Choroid plexus epithelial cell (primary cell): ENCODE measurements at regions not wholly inside any gene's neighbourhood (a gene's known extent, or its start where the extent isn't known, plus 50 kb on each side); places are given as distances from the start of the nearest gene placed in this dataset.

Experiments used
- DNase-seq: peaks from one replicate; pipeline ENCODE4 v3.0.0-alpha.2; 2010; ENCODE audit warnings: low read depth
- H3K4me3 ChIP-seq: 2 replicates; pipeline ENCODE4 v1.5.1; 2011; ENCODE audit warnings: low read depth, mild to moderate bottlenecking, control low read depth, low read length, moderate library complexity
- TF ChIP-seq, protein P1 (sequence below): conservative IDR thresholded peaks from 2 replicates; pipeline ENCODE4 v1.5.1; 2011; ENCODE audit warnings: low read depth, mild to moderate bottlenecking, control low read depth, inconsistent platforms, low read length, moderate library complexity

DNA sequence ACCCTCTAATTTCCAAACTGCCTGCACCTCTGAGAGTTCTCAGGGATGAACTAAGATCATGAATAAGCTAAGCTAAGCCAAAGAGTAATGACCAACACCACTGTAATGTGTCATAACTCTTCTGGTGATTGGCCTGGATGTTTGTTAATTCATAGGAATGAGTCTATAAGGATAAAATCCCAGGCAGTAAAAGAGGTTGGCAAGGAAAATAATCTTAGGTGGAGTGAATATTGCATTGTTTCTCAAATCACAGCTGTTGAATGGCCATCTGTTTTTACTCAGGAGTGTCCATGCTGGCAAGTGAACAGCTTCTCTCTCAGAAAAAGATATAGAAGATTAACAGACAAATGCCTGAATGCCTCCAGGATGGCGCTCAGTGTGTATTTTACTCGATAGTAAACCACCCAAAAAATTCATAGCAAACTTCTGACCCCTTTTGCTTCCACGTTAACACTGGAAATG, 60.8 kb upstream of the GLS start:
- TF ChIP-seq, protein P1, sequence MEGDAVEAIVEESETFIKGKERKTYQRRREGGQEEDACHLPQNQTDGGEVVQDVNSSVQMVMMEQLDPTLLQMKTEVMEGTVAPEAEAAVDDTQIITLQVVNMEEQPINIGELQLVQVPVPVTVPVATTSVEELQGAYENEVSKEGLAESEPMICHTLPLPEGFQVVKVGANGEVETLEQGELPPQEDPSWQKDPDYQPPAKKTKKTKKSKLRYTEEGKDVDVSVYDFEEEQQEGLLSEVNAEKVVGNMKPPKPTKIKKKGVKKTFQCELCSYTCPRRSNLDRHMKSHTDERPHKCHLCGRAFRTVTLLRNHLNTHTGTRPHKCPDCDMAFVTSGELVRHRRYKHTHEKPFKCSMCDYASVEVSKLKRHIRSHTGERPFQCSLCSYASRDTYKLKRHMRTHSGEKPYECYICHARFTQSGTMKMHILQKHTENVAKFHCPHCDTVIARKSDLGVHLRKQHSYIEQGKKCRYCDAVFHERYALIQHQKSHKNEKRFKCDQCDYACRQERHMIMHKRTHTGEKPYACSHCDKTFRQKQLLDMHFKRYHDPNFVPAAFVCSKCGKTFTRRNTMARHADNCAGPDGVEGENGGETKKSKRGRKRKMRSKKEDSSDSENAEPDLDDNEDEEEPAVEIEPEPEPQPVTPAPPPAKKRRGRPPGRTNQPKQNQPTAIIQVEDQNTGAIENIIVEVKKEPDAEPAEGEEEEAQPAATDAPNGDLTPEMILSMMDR: no peak
- DNase-seq: no peak

DNA sequence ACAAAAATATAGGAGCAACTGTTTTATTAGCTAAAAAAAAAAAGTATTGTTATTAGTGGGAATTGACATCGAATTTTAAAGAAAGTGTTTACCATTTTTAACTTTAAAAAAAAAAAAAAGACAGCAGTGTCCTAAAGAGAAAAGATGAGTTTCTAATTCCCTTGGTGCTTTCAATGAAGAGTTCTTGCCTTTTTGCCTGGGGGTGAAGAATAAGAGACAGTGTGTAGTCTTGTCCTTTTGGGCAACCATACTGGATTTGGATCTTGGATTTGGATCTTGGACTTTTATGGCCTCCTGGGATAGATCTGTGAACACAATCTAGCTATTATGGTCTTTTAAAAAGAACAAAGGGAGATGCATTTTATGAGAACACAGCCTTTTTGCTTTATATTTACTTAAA, 60.2 kb upstream of the GLS start:
- TF ChIP-seq, protein P1: no peak
- no peak overlapping the region for H3K4me3 ChIP-seq
- DNase-seq: no peak

More for the DNA sequence above, 60.8 kb upstream of the GLS start:
- H3K4me3 ChIP-seq: no peak overlapping the region

DNA sequence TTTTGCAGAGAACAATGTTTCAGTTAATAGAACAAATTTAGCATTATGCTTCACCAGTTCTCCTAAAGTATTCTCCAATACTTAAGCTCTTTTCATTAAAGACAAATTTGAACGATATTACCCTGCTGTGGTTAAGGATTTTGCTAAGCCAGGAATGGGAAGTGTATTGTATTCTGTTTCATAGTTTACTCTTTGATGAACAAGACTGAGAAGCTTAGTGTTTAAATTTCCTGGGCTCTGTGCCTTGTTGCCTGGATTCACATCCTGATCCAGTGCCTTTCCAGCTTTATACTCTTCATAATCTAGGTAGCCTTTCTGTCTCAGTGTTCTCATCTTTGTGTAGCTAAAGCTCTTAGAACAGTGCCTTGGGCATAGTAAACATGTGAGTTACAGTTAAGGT, 58.6 kb upstream of the GLS start:
- TF ChIP-seq, protein P1: no peak
- no peak for DNase-seq
- H3K4me3 ChIP-seq: no peak overlapping the region

DNA sequence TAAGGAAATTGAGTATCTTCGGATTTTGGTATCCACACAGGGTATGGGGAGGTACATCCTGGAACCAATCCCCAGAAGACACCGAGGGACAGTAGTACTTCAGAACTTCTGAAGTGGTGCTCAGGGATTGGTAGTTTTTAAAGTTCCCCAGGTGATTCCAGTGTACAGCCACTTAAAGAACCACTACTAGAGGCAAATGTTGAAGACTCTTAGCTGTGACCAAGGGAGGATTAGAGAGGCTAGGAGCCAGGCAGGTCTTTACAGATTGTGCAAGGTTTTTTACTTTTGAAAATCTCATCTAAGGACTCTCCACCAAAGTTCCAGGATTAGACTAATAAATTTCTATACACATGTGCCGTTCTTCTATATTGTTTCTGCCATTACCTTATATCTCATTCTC, 52.9 kb upstream of the GLS start:
- TF ChIP-seq, protein P1: no peak
- H3K4me3 ChIP-seq: no peak overlapping the region
- no peak for DNase-seq

DNA sequence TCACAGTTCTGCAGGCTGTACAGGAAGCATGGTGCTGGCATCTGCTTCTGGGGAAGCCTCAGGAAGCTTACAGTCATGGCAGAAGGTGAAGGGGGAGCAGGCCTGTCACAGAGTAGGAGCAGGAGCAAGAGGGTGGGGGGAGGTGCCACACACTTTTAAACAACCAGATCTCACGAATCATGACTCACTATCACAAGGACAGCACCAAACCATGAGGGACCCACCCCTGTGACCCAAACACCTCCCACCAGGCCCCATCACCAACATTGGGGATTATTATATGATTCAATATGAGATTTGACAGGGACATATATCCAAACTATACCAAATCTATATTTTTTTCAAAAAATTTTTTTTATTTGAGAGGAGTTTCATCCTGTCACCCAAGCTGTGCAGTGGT, 51.0 kb upstream of the GLS start:
- no peak for DNase-seq
- no peak overlapping the region for H3K4me3 ChIP-seq
- TF ChIP-seq, protein P1: no peak
